ENCODE measurements at regions not wholly inside any gene's neighbourhood (a gene's known extent, or its start where the extent isn't known, plus 50 kb on each side); places are given as distances from the start of the nearest gene placed in this dataset.

- TF ChIP-seq TEAD4 (IDR thresholded peaks at IDR 0.05; ENCODE audit: borderline replicate concordance, insufficient read depth) (no peak), FOXM1 (IDR thresholded peaks at IDR 0.05; ENCODE audit: low read depth) (no peak), JUND (IDR thresholded peaks at IDR 0.05) (no peak), FOSL2 (IDR thresholded peaks at IDR 0.05; ENCODE audit: borderline replicate concordance, low read depth) (no peak), YY1 (IDR thresholded peaks at IDR 0.05; ENCODE audit: low read depth) (no peak), EZH2phosphoT487 (IDR thresholded peaks at IDR 0.05; ENCODE audit: borderline replicate concordance, low read depth) (no peak), CTCF (IDR thresholded peaks at IDR 0.05) (no peak), GABPA (IDR thresholded peaks at IDR 0.05; ENCODE audit: low read depth) (no peak), TCF12 (IDR thresholded peaks at IDR 0.05) (no peak), EP300 (IDR thresholded peaks at IDR 0.05; ENCODE audit: borderline replicate concordance in 1 of 2, low read depth in 1 of 2, low read length in 1 of 2) (no peak), SIN3A (IDR thresholded peaks at IDR 0.05; ENCODE audit: borderline replicate concordance, low read depth, low read length) (no peak), NRF1 (IDR thresholded peaks at IDR 0.05; ENCODE audit: low read depth, low read length) (no peak), ELF1 (IDR thresholded peaks at IDR 0.05) (no peak), IRF3 (IDR thresholded peaks at IDR 0.05; ENCODE audit: low read depth, low read length) (no peak), USF1 (IDR thresholded peaks at IDR 0.05; ENCODE audit: borderline replicate concordance, low read depth) (no peak), RFX5 (IDR thresholded peaks at IDR 0.05; ENCODE audit: low read length) (no peak), FOXJ3 (CRISPR knock-in tag; IDR thresholded peaks at IDR 0.05) (no peak), MEF2A (IDR thresholded peaks at IDR 0.05; ENCODE audit: borderline replicate concordance, low read depth) (no peak)
- POLR2A ChIA-PET = no interaction called here
- Histone ChIP-seq H3F3A (replicated peaks; ENCODE audit: insufficient read depth) (no peaks in the 10 kb centered on the region), H3K4me3 (ENCODE audit: low read depth in 2 of 2, low read length in 1 of 2) (no peak overlapping the region), H3K36me3 (replicated peaks in 1 of 2; ENCODE audit: control insufficient read depth in 1 of 2, insufficient read depth in 2 of 2, low read length in 1 of 2) (no peaks in the 10 kb centered on the region), H3K27ac (ENCODE audit: low read depth in 2 of 2, low read length in 1 of 2) (no peak overlapping the region), H3K27me3 (ENCODE audit: insufficient read depth) (no peaks in the 10 kb centered on the region), H3K9me3 (no peaks in the 10 kb centered on the region), H3K79me2 (ENCODE audit: insufficient read depth) (no peaks in the 10 kb centered on the region), H3K9me2 (no peaks in the 10 kb centered on the region), H2AFZ (ENCODE audit: low read depth) (no peak overlapping the region), H4K20me1 (ENCODE audit: insufficient read depth) (no peaks in the 10 kb centered on the region), H3K9ac (no peak overlapping the region), H3K4me1 (ENCODE audit: control insufficient read depth in 1 of 2, insufficient read depth in 2 of 2, low read depth in 1 of 2, low read length in 1 of 2) (no peaks in the 10 kb centered on the region), H3K4me2 (no peak overlapping the region)
- CTCF ChIA-PET = no interaction called here
- no peak for DNase-seq
Measured at GRCh38 chr6:104630955-104631354, 228.8 kb downstream of the HACE1 start.
